Epithelial cell of esophagus (primary cell): ENCODE measurements at regions not wholly inside any gene's neighbourhood (a gene's known extent, or its start where the extent isn't known, plus 50 kb on each side); places are given as distances from the start of the nearest gene placed in this dataset.

Experiments
- DNase-seq: peaks from one replicate; pipeline ENCODE4 v3.0.0; 2010; ENCODE audit warnings: low read depth
- H3K4me3 ChIP-seq: 2 replicates; pipeline ENCODE4 v1.5.1; 2011; ENCODE audit warnings: mild to moderate bottlenecking, low read length, control low read depth
- TF ChIP-seq, protein P1 (sequence below): IDR thresholded peaks from 2 replicates; pipeline ENCODE4 v1.5.1; 2011; ENCODE audit warnings: low read depth, mild to moderate bottlenecking, low read length, control low read depth, inconsistent platforms; ENCODE audit not compliant: insufficient read depth; ENCODE audit errors: missing control alignments

DNA sequence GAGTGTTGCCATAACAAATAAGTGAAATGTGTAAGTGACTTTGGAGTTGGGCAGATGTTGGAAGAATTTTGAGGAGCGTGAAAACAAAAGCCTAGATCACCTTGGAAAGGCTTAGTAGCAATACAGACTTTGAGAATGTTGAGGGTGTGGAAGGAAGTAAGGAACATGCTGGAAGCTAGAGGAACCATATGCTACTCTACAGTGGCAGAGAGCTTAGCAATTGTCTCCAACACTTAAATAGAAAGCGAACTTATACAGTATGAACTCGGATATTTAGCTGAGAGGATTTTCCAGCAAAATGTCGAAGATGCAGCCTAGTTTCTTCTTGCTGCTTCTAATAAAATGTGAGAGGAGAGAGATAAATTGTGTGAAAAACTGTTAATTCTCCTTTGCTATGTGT is 271.2 kb downstream of the ADRA2A start:
- no peak for DNase-seq

GRCh38 chr10:111354859-111355258 is 278.0 kb downstream of the ADRA2A start:
- H3K4me3 ChIP-seq, result no peak overlapping the region
- DNase-seq, result no peak
- TF ChIP-seq, protein P1, sequence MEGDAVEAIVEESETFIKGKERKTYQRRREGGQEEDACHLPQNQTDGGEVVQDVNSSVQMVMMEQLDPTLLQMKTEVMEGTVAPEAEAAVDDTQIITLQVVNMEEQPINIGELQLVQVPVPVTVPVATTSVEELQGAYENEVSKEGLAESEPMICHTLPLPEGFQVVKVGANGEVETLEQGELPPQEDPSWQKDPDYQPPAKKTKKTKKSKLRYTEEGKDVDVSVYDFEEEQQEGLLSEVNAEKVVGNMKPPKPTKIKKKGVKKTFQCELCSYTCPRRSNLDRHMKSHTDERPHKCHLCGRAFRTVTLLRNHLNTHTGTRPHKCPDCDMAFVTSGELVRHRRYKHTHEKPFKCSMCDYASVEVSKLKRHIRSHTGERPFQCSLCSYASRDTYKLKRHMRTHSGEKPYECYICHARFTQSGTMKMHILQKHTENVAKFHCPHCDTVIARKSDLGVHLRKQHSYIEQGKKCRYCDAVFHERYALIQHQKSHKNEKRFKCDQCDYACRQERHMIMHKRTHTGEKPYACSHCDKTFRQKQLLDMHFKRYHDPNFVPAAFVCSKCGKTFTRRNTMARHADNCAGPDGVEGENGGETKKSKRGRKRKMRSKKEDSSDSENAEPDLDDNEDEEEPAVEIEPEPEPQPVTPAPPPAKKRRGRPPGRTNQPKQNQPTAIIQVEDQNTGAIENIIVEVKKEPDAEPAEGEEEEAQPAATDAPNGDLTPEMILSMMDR, result no peak

More for the DNA sequence above, 271.2 kb downstream of the ADRA2A start:
- TF ChIP-seq, protein P1, result no peak
- no peak overlapping the region for H3K4me3 ChIP-seq

DNA sequence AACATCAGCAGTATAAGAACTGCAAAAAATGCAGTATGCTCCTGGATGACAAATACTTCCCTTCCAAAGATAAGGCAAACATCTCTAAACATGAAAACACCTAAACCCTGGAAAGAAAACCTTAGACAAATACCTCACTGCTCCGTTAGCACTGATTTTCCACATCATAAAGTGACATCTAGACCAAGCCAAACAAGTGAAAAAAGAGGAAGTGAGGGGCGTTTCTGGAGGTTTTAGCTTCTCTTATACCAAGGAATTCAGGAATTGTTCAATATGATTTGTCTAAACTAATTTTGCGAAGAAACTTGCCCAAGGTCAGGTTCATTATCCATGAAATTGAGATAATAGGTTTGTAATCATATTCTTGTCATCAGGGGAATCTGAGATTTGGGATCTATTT is 279.7 kb downstream of the ADRA2A start:
- DNase-seq, result no peak
- TF ChIP-seq, protein P1, result no peak
- no peak overlapping the region for H3K4me3 ChIP-seq

DNA sequence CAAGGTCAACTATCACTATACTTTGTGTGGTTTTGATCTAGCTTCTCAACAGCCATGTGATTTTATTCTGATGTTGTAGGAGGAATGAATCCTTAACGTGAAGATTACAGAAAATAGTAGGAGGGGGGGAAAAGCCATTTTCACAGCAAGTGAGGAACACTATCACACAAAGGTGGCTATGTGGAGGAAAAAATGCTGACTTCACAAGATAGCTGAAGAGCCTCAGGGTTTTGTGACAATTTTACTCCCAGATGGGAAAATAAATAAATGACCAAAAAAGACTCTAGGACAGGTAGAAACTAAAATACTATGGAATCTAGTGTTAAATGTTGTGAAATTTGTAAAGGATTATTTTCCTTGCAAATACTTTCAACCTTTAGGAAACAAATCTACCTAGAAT is 281.0 kb downstream of the ADRA2A start:
- no peak for DNase-seq
- TF ChIP-seq, protein P1, result no peak
- no peak overlapping the region for H3K4me3 ChIP-seq

DNA sequence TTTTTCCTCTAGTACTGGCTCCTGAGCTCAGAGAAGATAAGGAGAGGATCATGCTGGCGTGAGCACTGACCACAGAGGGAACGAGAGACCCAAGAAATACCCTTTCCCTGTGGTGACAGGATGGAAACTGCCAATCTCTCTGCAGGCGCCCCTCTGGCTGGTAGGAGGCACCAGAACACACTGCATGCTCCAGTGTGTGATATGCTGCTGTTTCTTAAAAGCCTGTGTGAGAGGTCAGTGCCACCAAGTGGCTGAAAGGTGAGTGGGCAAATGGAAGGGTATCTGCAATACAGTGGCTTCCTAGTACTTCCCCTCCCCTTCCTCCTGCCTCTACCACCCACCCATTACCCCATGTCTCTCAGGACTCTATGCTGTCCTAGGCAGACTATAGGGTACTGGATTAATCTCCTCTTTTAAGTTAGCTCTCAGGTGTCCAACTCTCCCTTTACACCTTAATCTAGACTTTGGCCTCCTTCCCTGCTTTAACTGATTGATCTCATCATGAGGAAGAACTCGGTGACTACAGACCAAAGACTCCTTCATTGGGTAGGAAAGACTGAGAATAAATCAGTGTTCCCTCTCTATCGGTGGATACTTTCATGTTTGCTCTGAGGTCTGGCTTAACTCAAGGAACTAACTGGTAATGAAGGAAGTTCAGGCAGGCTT is 283.6 kb downstream of the ADRA2A start:
- TF ChIP-seq, protein P1, result peak; percentile 41
- DNase-seq, result peak; percentile 31

GRCh38 chr10:111367531-111367930 is 290.7 kb downstream of the ADRA2A start:
- no peak for DNase-seq
- TF ChIP-seq, protein P1, result no peak
- no peak overlapping the region for H3K4me3 ChIP-seq

More for the DNA sequence above, 283.6 kb downstream of the ADRA2A start:
- H3K4me3 ChIP-seq, result no peak overlapping the region

DNA sequence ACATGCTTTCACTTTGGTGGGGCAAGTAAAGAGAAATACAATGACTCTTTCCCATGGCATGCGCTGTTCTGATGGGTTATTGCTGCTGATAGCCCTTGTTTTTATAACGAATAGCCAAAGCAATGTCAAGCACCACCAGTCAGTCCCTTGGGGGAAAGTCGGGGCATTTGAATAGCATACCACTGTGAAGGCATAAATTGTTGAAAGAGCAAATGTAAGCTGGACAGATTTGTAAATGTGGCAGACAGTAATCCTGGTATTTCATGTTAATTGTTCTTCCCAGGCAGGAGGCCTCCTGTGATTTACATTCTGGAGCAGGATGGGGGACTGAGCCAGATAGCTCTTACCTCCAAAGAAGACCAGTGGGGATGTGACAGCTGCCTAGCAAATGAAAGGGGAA is 293.3 kb downstream of the ADRA2A start:
- no peak for DNase-seq
- TF ChIP-seq, protein P1, result no peak
- no peak overlapping the region for H3K4me3 ChIP-seq
